HEK293 (cell line): ENCODE measurements at regions not wholly inside any gene's neighbourhood (a gene's known extent, or its start where the extent isn't known, plus 50 kb on each side); places are given as distances from the start of the nearest gene placed in this dataset.

Experiments used
- CTCF ChIA-PET: fragments of 350-600 bp; formaldehyde crosslinking; extraction: SDS; loops from one replicate; lab custom pipeline; 2021; ENCODE audit warnings: antibody characterized with exemption; lab: Yijun Ruan, JAX
- POLR2A ChIA-PET: fragments of 300-600 bp; formaldehyde crosslinking; extraction: SDS; loops from one replicate; lab custom pipeline; 2020; ENCODE audit warnings: antibody characterized with exemption, inconsistent platforms; lab: Yijun Ruan, JAX
- H3K27ac ChIP-seq: fragments of 200-500 bp; sonication (Bioruptor generic); 2 replicates; pipeline ENCODE4 v1.5.1; 2014; ENCODE audit warnings: low read depth, low read length, control low read depth, inconsistent platforms; ENCODE audit errors: extremely low read depth
- H3K36me3 ChIP-seq, 2 experiments: fragments of 200-500 bp in 1 of 2; sonication (Bioruptor generic) in 1 of 2; 1 replicate in 1 of 2; 2 replicates in 1 of 2; pipeline ENCODE4 v1.5.1; 2014 to 2017; ENCODE audit warnings: inconsistent platforms in 2 of 2, low read length in 2 of 2; ENCODE audit not compliant: control insufficient read depth in 2 of 2, insufficient read depth in 1 of 2
- H3K4me1 ChIP-seq: fragments of 200-500 bp; sonication (Bioruptor generic); 2 replicates; pipeline ENCODE4 v1.5.1; 2014; ENCODE audit warnings: mild to moderate bottlenecking, low read length, inconsistent platforms; ENCODE audit not compliant: control insufficient read depth, insufficient read depth
- H3K4me3 ChIP-seq: 2 replicates; pipeline ENCODE4 v1.5.1; 2011; ENCODE audit warnings: low read depth, mild to moderate bottlenecking, control low read depth, low read length, moderate library complexity
- H3K9me3 ChIP-seq: fragments of 200-500 bp; sonication (Bioruptor generic); 2 replicates; pipeline ENCODE4 v1.5.1; 2014; ENCODE audit warnings: low read depth, low read length, inconsistent platforms; ENCODE audit not compliant: control insufficient read depth, insufficient read depth
- MEIS1 ChIP-seq: sonication (generic); formaldehyde crosslinking; IDR thresholded peaks from 2 replicates; pipeline ENCODE4 v1.8.1; 2022; ENCODE audit warnings: missing genetic modification reagents, mild to moderate bottlenecking, borderline replicate concordance
- OVOL3 ChIP-seq: fragments of 450-650 bp; formaldehyde crosslinking; IDR thresholded peaks from 2 replicates; pipeline ENCODE4 v1.5.1; 2016; ENCODE audit warnings: missing biosample characterization, missing genetic modification characterization
- PRDM4 ChIP-seq: fragments of 450-650 bp; formaldehyde crosslinking; IDR thresholded peaks from 2 replicates; pipeline ENCODE4 v1.5.1; 2017; ENCODE audit warnings: missing biosample characterization, missing genetic modification characterization
- SP2 ChIP-seq: fragments of 450-650 bp; formaldehyde crosslinking; IDR thresholded peaks from 2 replicates; pipeline ENCODE4 v1.5.1; 2016; ENCODE audit warnings: missing biosample characterization, missing genetic modification characterization
- ZNF16 ChIP-seq: fragments of 450-650 bp; formaldehyde crosslinking; IDR thresholded peaks from 2 replicates; pipeline ENCODE4 v1.5.1; 2016; ENCODE audit warnings: low read depth, missing biosample characterization, missing genetic modification characterization
- ZNF19 ChIP-seq: fragments of 450-650 bp; formaldehyde crosslinking; IDR thresholded peaks from 2 replicates; pipeline ENCODE4; 2016; ENCODE audit warnings: missing biosample characterization, missing genetic modification characterization, low read depth
- ZNF214 ChIP-seq: fragments of 450-650 bp; formaldehyde crosslinking; IDR thresholded peaks from 2 replicates; pipeline ENCODE4 v1.5.1; 2017; ENCODE audit warnings: missing biosample characterization, mild to moderate bottlenecking, missing genetic modification characterization, borderline replicate concordance
- ZNF571 ChIP-seq: fragments of 450-650 bp; formaldehyde crosslinking; IDR thresholded peaks from 2 replicates; pipeline ENCODE4 v1.5.0; 2017; ENCODE audit warnings: missing biosample characterization, missing genetic modification characterization
- ZNF610 ChIP-seq: fragments of 450-650 bp; formaldehyde crosslinking; IDR thresholded peaks from 2 replicates; pipeline ENCODE4 v1.5.1; 2016; ENCODE audit warnings: missing biosample characterization, missing genetic modification characterization, borderline replicate concordance
- ZNF670 ChIP-seq: fragments of 450-650 bp; formaldehyde crosslinking; IDR thresholded peaks from 2 replicates; pipeline ENCODE4 v1.5.1; 2016; ENCODE audit warnings: missing biosample characterization, missing genetic modification characterization, low read depth
- ZSCAN16 ChIP-seq: fragments of 450-650 bp; formaldehyde crosslinking; IDR thresholded peaks from 2 replicates; pipeline ENCODE4 v1.5.1; 2016; ENCODE audit warnings: missing biosample characterization, missing genetic modification characterization
- TF ChIP-seq, protein P1 (sequence below): fragments of 450-650 bp; formaldehyde crosslinking; IDR thresholded peaks from 2 replicates; pipeline ENCODE4 v1.5.1; 2016; ENCODE audit warnings: missing biosample characterization, missing genetic modification characterization
- TF ChIP-seq, protein P2 (sequence below): fragments of 450-650 bp; IDR thresholded peaks from 2 replicates; pipeline ENCODE4 v1.5.1; 2018; ENCODE audit warnings: missing biosample characterization, mild to moderate bottlenecking, missing genetic modification characterization

DNA sequence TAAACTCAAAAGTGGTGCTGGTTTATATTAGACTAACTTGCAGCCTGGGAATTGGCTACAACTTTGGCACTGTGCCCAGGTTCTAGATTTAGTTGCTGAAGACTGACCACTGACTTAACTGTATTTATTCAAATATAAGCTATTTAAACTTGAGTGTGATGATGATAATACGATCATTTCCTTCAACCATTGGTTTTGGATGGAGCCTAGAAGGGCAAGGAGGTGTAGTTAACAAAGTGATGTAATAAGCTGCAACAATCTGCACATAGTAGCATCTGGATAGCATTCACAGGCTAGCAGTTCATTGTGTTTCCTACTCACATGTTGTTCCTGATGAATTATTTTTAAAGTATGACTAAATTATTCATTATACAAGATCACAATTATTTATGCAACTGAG, 55.2 kb upstream of the DACH1 start:
- POLR2A ChIA-PET: no interaction called here
- H3K36me3 ChIP-seq: no peaks in the 10 kb centered on the region
- TF ChIP-seq OVOL3 (tag by site-specific recombination) (no peak), ZNF610 (tag by site-specific recombination) (no peak), ZSCAN16 (tag by site-specific recombination) (no peak), ZNF19 (no peak), SP2 (tag by site-specific recombination) (no peak), ZNF214 (tag by site-specific recombination) (no peak), ZNF571 (tag by site-specific recombination) (no peak), ZNF670 (tag by site-specific recombination) (no peak), MEIS1 (CRISPR knock-in tag) (no peak), PRDM4 (tag by site-specific recombination) (no peak), ZNF16 (tag by site-specific recombination) (no peak)
- TF ChIP-seq, protein P1, sequence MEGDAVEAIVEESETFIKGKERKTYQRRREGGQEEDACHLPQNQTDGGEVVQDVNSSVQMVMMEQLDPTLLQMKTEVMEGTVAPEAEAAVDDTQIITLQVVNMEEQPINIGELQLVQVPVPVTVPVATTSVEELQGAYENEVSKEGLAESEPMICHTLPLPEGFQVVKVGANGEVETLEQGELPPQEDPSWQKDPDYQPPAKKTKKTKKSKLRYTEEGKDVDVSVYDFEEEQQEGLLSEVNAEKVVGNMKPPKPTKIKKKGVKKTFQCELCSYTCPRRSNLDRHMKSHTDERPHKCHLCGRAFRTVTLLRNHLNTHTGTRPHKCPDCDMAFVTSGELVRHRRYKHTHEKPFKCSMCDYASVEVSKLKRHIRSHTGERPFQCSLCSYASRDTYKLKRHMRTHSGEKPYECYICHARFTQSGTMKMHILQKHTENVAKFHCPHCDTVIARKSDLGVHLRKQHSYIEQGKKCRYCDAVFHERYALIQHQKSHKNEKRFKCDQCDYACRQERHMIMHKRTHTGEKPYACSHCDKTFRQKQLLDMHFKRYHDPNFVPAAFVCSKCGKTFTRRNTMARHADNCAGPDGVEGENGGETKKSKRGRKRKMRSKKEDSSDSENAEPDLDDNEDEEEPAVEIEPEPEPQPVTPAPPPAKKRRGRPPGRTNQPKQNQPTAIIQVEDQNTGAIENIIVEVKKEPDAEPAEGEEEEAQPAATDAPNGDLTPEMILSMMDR (tag by site-specific recombination): no peak
- TF ChIP-seq, protein P2, sequence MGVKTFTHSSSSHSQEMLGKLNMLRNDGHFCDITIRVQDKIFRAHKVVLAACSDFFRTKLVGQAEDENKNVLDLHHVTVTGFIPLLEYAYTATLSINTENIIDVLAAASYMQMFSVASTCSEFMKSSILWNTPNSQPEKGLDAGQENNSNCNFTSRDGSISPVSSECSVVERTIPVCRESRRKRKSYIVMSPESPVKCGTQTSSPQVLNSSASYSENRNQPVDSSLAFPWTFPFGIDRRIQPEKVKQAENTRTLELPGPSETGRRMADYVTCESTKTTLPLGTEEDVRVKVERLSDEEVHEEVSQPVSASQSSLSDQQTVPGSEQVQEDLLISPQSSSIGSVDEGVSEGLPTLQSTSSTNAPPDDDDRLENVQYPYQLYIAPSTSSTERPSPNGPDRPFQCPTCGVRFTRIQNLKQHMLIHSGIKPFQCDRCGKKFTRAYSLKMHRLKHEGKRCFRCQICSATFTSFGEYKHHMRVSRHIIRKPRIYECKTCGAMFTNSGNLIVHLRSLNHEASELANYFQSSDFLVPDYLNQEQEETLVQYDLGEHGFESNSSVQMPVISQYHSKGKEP (tag by site-specific recombination): no peak

More for the DNA sequence above, 55.2 kb upstream of the DACH1 start:
- CTCF ChIA-PET: interaction anchor here (1.2 kb wide), 2 partner anchors 10 to 17 kb away, joined by 3 to 4 read pairs; no protein-coding TSS in a partner anchor
- Histone ChIP-seq H3K27ac (no peak overlapping the region), H3K4me3 (no peak overlapping the region), H3K4me1 (no peaks in the 10 kb centered on the region), H3K9me3 (no peaks in the 10 kb centered on the region)
